HepG2 (cell line): ENCODE measurements at regions not wholly inside any gene's neighbourhood (a gene's known extent, or its start where the extent isn't known, plus 50 kb on each side); places are given as distances from the start of the nearest gene placed in this dataset.

Experiments
- ATAC-seq: fragments of 200-7000 bp; cut with Tn5 transposase; 3 replicates; pipeline ENCODE4 v1.9.1; 2020; ENCODE audit warnings: mild to moderate bottlenecking, moderate library complexity
- BruUV-seq: library from RNA; stranded (reverse); fragments of 400-500 nt; replicated peaks from 2 replicates; lab custom pipeline; 2021; lab: Mats Ljungman, UMichigan
- CTCF ChIA-PET: fragments of 300-600 bp; formaldehyde crosslinking; extraction: SDS; loops from one replicate; lab custom pipeline; 2021; ENCODE audit warnings: low total read pairs, inconsistent platforms, low intra/inter-chr PET ratio; lab: Yijun Ruan, JAX
- POLR2A ChIA-PET: fragments of 350-600 bp; sonication (Branson Sonifier 250); formaldehyde crosslinking; loops from one replicate; lab custom pipeline; 2020; ENCODE audit warnings: antibody characterized with exemption, inconsistent platforms; lab: Yijun Ruan, JAX
- DNase-seq: peaks from one replicate; pipeline ENCODE4 v3.0.0-alpha.2; 2015; ENCODE audit warnings: low spot score
- FAIRE-seq: peaks from 3 replicates; lab custom pipeline; 2011; peaks lifted over from hg19 to GRCh38; lab: Jason Lieb, UNC
- H2AFZ ChIP-seq: one replicate; pipeline ENCODE4 v1.6.1; 2011; ENCODE audit warnings: low read length, inconsistent platforms
- H3K27ac ChIP-seq: fragments of 300-600 bp; 3 replicates; pipeline ENCODE4 v1.8.0; 2011; ENCODE audit warnings: mixed run types, mild to moderate bottlenecking, mixed read lengths, low read length, inconsistent platforms; ENCODE audit not compliant: insufficient read depth; ENCODE audit errors: extremely low read length
- H3K27me3 ChIP-seq, 2 experiments: fragments of 200-600 bp in 1 of 2; 2 replicates in 1 of 2; 3 replicates in 1 of 2; pipeline versions ENCODE4 v1.6.0 to v1.8.0; 2011; ENCODE audit warnings: low read length in 2 of 2, mild to moderate bottlenecking in 2 of 2, moderate library complexity in 2 of 2, inconsistent platforms in 1 of 2; ENCODE audit not compliant: insufficient read depth in 2 of 2, control insufficient read depth in 1 of 2
- H3K36me3 ChIP-seq, 2 experiments: fragments of 200-600 bp in 1 of 2; replicated peaks in 1 of 2; 2 replicates in 1 of 2; 3 replicates in 1 of 2; pipeline versions ENCODE4 v1.5.1 to v1.8.0; 2011; ENCODE audit warnings: low read length in 2 of 2, inconsistent platforms in 1 of 2; ENCODE audit not compliant: insufficient read depth in 2 of 2, control insufficient read depth in 1 of 2
- H3K4me1 ChIP-seq: 2 replicates; pipeline ENCODE4 v1.5.1; 2012; ENCODE audit warnings: low read length, inconsistent platforms; ENCODE audit not compliant: insufficient read depth
- H3K4me2 ChIP-seq: 2 replicates; pipeline ENCODE4 v1.6.0; 2011; ENCODE audit warnings: low read depth, low read length, inconsistent platforms
- H3K4me3 ChIP-seq, 3 experiments: fragments of 200-600 bp in 1 of 3; sonication (generic), shearing (Covaris generic) in 1 of 3; replicated peaks in 1 of 3; 2 replicates each; pipeline ENCODE4 v1.5.1; 2011 to 2016; ENCODE audit warnings: low read length in 3 of 3, inconsistent platforms in 2 of 3, low read depth in 2 of 3, mild to moderate bottlenecking in 2 of 3, control low read depth in 1 of 3, mixed read lengths in 1 of 3; ENCODE audit not compliant: insufficient read depth in 1 of 3
- H3K79me2 ChIP-seq: one replicate; pipeline ENCODE4 v1.6.1; 2011; ENCODE audit warnings: low read length, inconsistent platforms; ENCODE audit not compliant: insufficient read depth
- H3K9ac ChIP-seq: 2 replicates; pipeline ENCODE4 v1.6.0; 2011; ENCODE audit warnings: mild to moderate bottlenecking, low read depth, low read length, inconsistent platforms; ENCODE audit not compliant: insufficient read depth
- H3K9me3 ChIP-seq: 2 replicates; pipeline ENCODE4 v1.5.1; 2012; ENCODE audit warnings: mild to moderate bottlenecking, low read length
- H4K20me1 ChIP-seq: 2 replicates; pipeline ENCODE4 v1.6.0; 2011; ENCODE audit warnings: inconsistent platforms, mild to moderate bottlenecking, low read length, moderate library complexity; ENCODE audit not compliant: insufficient read depth
- MAFF ChIP-seq: IDR thresholded peaks from 2 replicates; pipeline ENCODE4 v1.6.1; 2011; ENCODE audit warnings: low read depth, low read length, improper control_type of control experiment
- MAFK ChIP-seq, 2 experiments: IDR thresholded peaks in 1 of 2; conservative IDR thresholded peaks in 1 of 2; 2 replicates each; pipeline ENCODE4 v1.6.1; 2011; ENCODE audit warnings: improper control_type of control experiment in 2 of 2, low read length in 2 of 2
- RBM22 ChIP-seq: fragments of 200-400 bp; formaldehyde crosslinking; optimal IDR thresholded peaks from 2 replicates; pipeline ENCODE3; 2017; ENCODE audit warnings: mild to moderate bottlenecking, low read length, moderate library complexity
- TCF7 ChIP-seq: sonication (generic); IDR thresholded peaks from 2 replicates; pipeline ENCODE4 v1.6.1; 2016; ENCODE audit warnings: antibody characterized with exemption, low read depth
- ZFP36 ChIP-seq: fragments of 150-350 bp; IDR thresholded peaks from 2 replicates; pipeline ENCODE4 v1.6.1; 2018; ENCODE audit warnings: borderline replicate concordance, low read length, low read depth; ENCODE audit not compliant: partially characterized antibody
- WGBS: methylation state at CpG from one replicate; pipeline ENCODE4 v1.1.6; 2017; ENCODE audit warnings: low lambda C conversion rate; 5-methylcytosine and 5-hydroxymethylcytosine counted together
- in situ Hi-C: cut with HindIII; loops from 2 replicates; pipeline ENCODE4 v1.10.0; 2017; ENCODE audit warnings: low pct_unique_long_range_greater_than_20kb; ENCODE audit not compliant: extremely low pct_ligation_motif_present
- intact Hi-C: fragments of 100-400 bp; cut with micrococcal nuclease; formaldehyde crosslinking; loops from one replicate; pipeline ENCODE4 v1.10.0; 2022; ENCODE audit not compliant: unreplicated experiment

- BruUV-seq, result no TSS peak
- in situ Hi-C loops, result no loop called here
- CTCF ChIA-PET, result no interaction called here
Observed at GRCh38 chr3:16081661-16082060, 92.8 kb upstream of the GALNT15 start.

DNA sequence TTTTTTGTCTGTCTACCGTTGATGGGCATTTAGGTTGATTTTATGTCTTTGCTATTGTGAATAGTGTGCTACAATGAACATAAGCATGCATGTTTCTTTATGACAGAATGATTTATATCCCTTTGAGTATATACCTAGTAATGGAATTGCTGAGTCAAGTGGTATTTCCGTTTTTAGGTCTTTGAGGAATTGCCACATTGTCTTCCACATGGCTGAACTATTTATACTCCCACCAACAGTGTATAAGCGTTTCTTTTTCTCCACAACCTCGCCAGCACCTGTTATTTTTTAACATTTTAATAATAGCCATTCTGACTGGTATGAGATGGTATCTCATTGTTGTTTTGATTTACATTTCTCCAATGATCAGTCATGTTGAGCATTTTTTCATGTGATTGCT is 89.6 kb upstream of the GALNT15 start:
- Histone ChIP-seq H3K9ac (no peak overlapping the region), H2AFZ (no peak overlapping the region), H3K4me2 (no peak overlapping the region), H3K9me3 (peaks cover 29% of the 10 kb centered on the region), H3K4me1 (no peaks in the 10 kb centered on the region), H4K20me1 (no peaks in the 10 kb centered on the region), H3K79me2 (no peaks in the 10 kb centered on the region)
- CTCF ChIA-PET, result no interaction called here
- BruUV-seq, result no TSS peak
- no peak for FAIRE-seq
- TF ChIP-seq TCF7 (no peak), MAFK (conservative IDR thresholded peaks at IDR 0.05 in 1 of 2, IDR thresholded peaks at IDR 0.05 in 1 of 2; ENCODE audit: low read length in 2 of 2) (peak; percentile 10 to 73; a peak in 3 of 4 replicates), MAFF (peak; percentile 47)
- TF ChIP-seq, all 625 proteins: peak for 2
- H3K27me3 ChIP-seq, result no peaks in the 10 kb centered on the region
- WGBS, result 4% methylated on average over 4 of the region's 4 CpGs
- H3K27ac ChIP-seq, result no peak overlapping the region
- in situ Hi-C loops (no loop called here), intact Hi-C loops (no loop called here)
- H3K36me3 ChIP-seq, result no peaks in the 10 kb centered on the region
- POLR2A ChIA-PET, result no interaction called here
- no peak for DNase-seq
- H3K4me3 ChIP-seq, result no peak overlapping the region
- no peak for ATAC-seq

More at GRCh38 chr3:16081661-16082060, 92.8 kb upstream of the GALNT15 start:
- peak; percentile 57 for TF ChIP-seq ZFP36
- TF ChIP-seq RBM22, result no peak
- H4K20me1 ChIP-seq, result no peaks in the 10 kb centered on the region
- FAIRE-seq, result no peak
- H3K4me1 ChIP-seq, result no peaks in the 10 kb centered on the region
- no peaks in the 10 kb centered on the region for H3K36me3 ChIP-seq
- POLR2A ChIA-PET, result no interaction called here
- H3K4me3 ChIP-seq, result no peak overlapping the region
- intact Hi-C loops, result no loop called here
- DNase-seq, result no peak
- no peak for ATAC-seq
- no peaks in the 10 kb centered on the region for H3K79me2 ChIP-seq
- 3% methylated on average over 1 of the region's 3 CpGs for WGBS
- H3K9ac ChIP-seq, result no peak overlapping the region
- H2AFZ ChIP-seq, result no peak overlapping the region
- no peak overlapping the region for H3K4me2 ChIP-seq
- peaks cover 33% of the 10 kb centered on the region for H3K9me3 ChIP-seq
- no peaks in the 10 kb centered on the region for H3K27me3 ChIP-seq
- no peak overlapping the region for H3K27ac ChIP-seq
